Effector CD4-positive, alpha-beta T cell (primary cell): ENCODE measurements at regions not wholly inside any gene's neighbourhood (a gene's known extent, or its start where the extent isn't known, plus 50 kb on each side); places are given as distances from the start of the nearest gene placed in this dataset.
"Not testable (repeated sequence)": the region's sequence is repeated elsewhere in the genome, so short reads cannot be mapped to it uniquely, and the experiment has no call there.

Source experiments
- DNase-seq: peaks from one replicate; pipeline ENCODE4 v3.0.0-alpha.2; 2020

DNA sequence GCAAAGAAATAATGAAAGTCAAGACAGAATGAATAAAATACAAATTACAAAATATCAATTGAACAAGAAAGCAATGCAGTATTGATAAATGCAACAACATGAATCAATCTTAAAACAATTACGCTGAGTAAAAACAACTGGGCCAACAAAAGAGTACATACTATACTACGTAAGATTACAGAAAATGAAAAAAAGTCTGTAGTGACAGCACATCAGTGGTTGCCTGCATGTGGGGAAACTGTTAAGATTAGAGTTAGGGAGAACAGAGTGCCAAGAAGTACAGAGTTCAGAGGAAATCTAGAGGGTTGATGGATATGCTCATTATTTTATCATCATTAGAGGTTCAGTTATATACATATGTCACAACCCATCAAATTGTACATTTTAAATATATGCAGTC is 706.6 kb upstream of the ACO1 start:
- no peak for DNase-seq

DNA sequence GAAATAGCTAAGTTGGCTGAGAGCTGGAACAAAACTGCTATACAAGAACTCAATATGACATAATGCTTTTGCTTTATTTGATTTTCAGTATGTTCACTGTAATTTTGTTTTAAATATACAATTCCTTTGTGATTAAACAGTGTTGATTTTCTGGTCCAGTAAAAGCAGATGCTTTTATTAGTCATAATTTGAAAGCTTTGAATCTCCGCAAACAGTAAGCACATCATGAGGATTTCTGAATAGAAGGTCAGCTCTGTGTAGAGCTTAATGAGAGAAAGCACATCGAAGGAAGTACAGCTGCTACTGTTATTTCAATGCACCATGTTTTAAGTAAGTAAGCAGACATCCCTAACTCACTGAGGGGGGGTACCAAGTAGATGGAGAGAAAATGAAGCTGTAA is 701.3 kb upstream of the ACO1 start:
- no peak for DNase-seq

DNA sequence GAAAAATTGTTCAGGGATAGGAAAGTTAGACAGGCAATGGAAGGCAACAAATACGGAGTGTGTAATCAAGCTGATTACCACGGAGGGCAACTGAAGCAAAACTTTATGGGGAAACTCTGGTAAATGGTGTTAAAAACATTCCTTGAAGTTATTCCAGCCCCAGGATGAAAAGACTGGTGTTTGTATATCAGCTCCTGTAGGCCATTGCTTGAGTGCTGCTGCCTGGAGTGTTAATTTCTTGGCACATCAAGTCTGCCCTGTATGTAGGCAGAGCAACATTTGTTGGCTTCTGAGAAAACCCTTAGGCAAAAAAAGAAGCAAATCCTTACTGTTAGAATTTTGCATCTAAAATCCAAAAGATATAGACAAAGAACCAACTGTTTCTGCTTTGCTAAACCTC is 686.5 kb upstream of the ACO1 start:
- DNase-seq: no peak

DNA sequence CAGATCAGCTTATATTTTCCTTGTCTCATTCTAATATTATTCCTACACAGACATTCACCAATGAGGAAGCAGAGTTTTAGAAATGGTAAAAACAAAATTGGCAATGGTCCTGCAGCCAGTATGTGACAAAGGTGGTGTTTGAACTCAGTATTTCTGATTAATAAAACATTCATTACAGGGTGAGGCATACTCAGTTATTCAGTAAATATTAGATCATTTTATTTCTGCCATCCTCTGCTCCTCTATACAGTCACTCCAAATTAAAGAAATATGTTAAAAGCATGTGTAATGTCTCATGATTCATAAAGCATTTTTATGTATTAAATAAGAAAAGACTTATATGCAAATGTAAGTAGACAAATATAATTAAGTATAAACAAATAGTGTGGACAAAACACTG is 684.6 kb upstream of the ACO1 start:
- DNase-seq: no peak

DNA sequence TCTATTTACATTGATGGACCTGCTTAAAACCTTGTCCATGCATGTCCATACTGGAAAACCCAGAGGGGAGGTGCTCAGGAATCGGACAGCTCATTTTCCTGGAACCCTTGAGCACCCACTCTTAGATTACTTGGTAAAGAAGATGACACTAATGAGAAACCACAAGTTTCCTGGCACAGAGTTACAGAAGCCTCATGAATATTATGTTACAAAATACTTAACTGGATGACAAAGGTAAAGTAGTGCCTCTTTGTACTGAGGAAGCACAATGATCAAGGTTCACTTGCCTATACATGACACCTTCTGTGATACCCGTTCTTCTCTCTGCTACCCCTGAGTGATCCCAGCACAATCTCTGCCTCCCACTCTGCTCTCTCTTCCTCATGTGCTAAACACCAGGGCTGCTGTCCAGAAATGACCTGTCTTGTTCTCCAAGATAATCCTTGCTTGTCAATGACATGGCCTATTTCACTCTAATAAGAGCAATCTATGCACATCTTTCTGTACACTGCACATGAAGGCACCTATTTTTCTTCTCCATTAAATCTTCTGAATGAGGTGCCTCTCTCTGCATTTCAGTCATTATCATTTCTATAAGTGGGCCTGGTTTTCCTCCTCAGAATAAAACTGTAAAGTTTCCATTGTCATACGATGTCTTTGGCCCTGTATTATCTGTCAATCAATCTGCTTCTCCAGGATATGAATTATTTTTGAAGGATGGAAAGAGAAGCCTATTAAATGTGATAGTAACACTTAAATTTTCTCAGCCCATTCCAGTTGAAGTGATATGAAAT is 684.0 kb upstream of the ACO1 start:
- DNase-seq: no peak

DNA sequence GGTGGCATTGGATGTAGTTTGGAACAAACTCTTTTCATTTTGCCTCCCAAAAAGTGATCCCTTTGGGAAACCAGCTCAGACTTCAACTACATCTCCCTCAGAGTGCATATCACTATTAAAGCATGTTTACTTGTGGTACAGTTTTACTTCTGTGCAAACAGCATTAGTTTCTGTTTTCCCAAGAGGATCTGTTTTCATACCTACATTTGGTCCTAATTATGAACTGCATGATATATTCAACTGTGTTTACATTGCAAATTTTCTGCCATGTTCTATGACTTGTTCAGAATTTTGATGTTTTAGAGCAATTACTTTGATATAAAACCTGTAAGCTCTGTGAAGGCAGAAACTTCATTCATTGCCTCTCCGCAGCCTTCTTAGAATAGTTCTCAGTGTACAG is 681.5 kb upstream of the ACO1 start:
- no peak for DNase-seq

DNA sequence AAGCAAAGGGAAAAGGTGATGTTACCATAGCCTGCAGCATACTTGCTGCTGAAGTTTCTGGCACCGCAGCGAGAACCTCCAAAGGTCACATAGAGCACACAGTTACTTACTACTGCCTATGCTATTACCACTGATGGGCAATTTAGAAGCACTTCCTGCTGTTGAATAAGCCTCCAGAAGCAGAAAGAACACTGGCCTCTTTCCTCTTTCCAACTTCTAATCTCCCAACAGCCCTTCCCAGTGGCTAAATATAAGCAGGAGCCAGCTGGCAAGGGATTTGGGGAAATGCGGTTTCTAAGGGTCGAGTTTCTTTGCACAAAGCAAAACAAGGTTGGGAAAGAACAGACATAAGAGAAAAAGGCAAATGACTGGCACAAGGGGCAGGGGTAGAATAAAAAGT is 669.2 kb upstream of the ACO1 start:
- DNase-seq: no peak

DNA sequence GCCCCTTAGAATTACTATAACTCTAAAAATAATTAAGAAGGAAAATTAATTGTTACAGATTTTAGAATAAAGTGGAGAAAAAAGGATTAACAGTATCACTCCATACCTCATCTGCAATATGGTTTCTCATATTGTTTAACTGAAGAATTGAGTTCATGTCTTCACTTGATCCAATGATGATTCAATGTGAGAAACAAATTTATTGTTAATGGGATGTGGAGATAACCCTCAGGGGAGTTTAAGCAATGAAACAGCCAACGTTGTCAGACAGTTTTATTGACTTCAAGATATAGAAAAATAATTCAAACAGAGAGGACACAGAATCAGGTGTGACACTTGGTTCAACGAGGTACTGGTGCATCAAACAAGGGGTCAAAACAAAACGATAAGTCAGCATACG is 665.2 kb upstream of the ACO1 start:
- no peak for DNase-seq

DNA sequence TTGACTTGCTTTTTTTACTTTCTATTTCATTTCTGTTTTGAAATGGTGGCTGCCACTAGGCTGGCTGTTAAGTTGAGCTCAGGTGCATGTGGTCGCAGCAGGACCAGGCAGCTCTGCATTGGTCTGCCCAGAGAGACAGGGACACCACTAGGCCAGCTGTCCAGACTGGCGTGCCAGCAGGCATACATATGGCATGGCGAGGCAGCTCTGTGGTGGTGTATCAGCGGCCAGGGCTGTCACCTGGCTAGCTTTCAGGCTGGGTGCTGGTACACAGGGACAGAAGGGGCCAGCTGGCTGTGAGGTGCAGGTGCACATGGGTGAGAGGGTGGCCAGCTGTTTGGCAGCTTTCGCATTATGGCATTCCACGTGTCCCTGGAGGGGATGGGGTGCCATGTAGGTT is 654.0 kb upstream of the ACO1 start:
- DNase-seq: no peak

DNA sequence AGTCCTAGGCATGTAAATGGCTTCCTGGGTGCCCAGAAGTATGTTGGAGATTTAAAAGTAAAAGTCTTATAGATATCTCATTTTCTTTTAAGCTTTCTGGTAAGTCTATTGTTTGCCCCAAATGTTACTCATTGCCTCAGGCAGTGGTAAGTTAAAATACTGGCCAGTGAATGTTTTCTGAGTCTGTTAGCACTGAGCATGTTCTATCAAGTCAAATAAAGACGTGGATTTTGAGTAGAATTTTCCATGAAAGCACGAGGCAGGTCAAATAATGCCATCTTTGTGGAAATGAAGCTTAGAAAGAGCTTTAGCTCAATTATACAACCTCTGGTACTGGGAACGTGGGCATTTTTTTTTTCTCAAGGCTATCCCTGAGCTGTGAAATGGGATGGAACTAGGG is 651.3 kb upstream of the ACO1 start:
- no peak for DNase-seq

DNA sequence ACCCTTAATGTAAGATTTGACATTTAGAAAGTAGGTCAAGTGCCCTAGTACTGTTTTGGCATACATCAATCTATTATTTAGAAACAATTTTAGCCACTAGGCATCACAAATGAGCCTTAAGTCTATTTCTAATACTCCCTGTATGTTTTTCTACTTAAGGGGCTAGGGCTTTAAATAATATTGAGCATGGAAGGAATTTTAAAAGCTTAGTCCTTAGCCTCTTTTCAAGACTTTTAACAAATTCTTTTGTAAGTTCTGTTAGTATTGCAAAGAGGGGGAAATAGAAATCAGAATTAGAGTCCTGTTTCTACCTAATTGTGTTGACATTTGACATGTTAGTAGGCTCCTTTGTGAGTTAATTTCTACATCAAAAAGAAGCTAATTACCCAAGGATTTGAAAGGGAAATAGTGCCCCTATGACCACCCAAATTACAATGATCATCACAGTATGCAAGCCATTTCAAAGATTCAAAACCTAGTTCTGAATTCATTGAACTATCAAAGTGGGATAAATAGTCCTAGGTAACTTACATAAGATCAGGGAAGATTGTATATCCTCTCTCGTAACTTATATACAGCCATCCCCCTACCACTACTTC is 647.8 kb upstream of the ACO1 start:
- DNase-seq: no peak

DNA sequence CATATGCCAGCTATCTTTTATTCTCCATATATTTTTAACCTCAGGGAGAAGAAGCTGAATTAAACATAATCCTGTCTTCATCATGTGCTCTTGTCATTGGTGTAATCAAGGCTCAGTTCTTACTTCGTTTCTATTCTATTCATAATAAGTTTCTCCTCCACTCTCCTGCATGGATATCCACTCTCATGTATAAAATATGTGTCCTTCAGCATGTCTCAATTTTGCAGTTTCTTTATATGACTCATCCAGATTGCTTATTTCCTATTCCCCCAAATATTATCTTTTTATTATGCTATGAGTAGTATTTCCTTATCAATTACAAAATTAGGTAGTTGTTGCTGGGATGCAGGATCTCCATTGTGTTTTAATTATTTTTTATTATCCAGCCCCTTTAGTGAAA is 643.7 kb upstream of the ACO1 start:
- no peak for DNase-seq

DNA sequence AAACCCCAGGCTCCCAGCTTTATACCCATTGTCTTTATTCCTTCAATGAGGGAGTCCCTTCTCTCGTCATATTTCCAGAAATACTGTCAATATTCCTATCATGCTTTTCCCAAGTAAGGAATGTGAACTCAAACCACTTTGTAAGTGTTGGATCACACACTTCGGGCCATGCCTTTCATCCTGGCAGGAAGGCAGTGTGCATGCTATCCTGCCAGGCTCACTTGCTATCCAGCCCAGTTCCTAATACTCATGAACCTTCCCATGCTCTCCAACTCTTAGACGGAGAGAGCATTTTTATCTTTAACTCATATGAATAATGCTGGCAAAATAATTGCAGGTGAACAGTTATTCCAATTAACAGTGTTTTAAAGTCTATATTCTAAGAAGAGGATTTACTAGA is 639.9 kb upstream of the ACO1 start:
- DNase-seq: no peak

DNA sequence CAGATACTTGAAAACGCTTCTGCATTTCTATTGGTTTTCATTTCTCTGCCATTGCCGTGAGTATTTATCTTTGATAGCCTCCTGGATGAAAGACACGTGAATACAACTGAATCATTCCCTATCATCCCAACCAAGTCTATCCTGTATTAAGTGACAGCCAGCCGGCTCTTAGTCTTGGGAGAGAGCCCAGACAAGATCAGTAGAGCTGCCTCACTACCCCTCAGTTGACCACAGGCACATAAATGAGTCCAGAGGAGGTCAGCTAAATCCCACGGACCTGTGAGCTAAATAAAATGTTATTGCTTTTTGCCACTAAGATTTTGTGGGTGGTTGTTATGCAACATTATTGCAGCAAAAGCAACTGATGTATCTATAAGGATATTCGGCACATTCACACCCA is 639.0 kb upstream of the ACO1 start:
- no peak for DNase-seq

DNA sequence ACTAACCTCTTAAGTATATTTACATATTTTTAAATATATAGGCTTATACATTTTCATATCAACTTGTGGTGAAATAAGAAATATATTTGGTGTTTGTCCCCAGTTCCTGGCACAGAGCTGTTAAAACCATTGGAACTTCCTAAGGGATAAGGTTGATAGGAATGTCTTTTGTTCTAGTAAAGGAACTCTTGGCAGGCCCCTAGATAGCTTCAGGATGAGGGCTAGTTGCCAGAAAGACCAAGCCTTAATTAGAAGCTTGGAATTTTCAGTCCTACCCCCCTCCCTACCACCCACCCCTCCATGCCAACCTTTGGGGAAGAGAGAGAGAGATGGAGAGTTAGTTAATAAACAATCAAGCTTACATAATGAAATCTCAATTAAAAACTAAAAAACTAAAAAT is 638.6 kb upstream of the ACO1 start:
- no peak for DNase-seq

DNA sequence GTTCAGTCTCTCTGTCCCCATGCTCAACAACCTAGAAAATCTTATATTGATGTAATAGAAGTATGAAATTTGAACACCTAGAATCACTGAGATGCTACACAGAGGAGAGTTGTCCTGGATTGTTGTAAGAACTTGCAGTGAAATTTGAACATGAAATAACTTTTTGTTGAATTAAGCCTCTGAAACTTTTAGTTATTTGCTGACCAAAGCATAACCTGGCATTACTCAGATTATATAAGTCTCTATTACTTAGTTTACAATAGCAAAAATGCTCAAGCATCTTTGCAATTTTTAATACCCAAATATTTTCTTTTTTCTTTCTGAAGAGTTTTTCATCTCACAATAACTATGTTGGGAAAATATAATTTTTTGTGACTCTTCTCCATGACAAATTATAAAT is 630.7 kb upstream of the ACO1 start:
- no peak for DNase-seq

DNA sequence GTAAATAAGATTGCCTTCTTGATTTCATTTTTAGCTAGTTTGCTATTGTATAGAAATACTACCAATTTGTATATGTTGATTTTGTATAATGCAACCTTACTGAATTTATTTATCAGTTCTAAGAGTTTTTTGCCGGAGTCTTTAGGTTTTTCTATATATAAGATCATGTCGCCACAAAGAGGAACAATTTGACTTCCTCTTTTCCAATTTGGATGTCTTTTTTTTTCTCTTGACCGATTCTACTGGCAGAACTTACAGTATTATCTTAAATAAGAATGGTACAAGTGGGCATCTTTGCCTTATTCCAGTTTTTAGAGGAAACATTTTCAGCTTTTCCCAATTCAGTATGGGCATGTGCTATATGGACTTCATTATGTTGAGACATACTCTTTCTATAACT is 624.7 kb upstream of the ACO1 start:
- DNase-seq: no peak

DNA sequence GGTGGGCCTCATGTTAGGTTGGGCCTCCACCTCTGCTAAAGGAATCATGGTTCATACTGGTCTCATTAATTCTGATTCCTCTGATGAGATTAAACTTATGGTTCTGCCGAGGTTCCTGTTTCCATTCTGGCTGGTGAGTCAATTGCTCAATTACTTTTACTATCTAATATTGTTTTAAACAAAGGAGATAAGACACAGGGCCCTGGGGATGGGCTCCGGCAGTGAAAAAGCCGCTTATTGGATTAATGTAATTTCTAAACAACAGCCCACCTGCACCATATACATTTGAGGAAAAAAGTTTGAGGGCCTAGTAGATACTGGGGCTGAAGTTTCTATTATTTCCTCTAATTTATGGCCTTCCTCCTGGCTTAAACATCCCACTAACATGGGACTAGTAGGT is 610.4 kb upstream of the ACO1 start:
- DNase-seq: not testable (repeated sequence)

DNA sequence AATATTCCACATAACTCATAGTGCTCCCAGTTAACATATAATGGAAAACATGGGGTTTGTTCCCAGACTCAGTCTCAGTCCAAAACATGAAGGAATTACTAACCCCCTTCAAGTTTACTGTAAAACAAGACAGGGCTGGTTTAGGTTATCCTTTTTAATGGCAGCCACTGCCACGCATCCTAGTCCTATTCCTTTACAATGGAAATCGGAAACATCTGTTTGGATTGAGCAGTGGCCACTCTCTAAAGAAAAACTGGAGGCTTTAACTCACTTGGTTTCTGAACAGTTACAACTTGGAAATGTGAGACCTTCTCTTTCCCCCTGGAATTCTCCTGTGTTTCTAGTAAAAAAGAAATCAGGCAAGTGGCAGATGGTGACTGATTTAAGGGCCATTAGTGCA is 609.9 kb upstream of the ACO1 start:
- no peak for DNase-seq

DNA sequence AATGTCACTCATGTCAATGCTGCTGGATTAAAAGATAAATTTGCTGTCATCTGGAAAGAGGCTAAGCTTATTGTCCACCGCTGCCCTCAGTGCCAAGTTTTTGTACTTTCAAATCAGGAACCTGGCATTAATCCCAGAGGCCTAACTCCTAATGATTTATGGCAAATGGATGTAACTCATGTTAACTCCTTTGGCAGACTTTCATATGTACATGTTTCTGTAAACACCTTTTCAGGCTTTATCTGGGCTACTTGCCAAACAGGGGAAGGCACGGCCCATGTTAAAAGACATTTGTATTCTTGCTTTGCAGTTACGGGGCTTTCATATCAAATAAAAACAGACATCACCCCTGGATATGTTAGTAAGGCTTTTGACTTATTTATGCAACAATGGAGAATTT is 608.0 kb upstream of the ACO1 start:
- no peak for DNase-seq

DNA sequence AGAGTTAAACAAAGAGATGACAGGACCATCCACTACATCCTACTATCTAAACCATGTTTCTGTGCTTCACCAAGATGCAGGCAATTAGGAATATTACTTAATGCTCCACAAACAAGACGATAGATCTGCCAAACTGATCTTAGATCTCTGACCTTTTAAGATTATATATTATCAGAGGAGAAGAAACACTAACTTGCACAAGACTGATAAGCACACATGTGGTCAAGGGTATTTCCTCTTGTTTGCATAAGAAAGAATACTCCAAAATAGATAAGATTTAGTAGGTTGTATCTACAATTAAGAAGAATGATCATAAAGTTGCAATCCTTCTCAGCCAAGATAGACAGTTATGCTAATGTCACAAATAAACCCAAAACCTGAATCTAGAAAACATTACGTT is 601.0 kb upstream of the ACO1 start:
- DNase-seq: no peak

DNA sequence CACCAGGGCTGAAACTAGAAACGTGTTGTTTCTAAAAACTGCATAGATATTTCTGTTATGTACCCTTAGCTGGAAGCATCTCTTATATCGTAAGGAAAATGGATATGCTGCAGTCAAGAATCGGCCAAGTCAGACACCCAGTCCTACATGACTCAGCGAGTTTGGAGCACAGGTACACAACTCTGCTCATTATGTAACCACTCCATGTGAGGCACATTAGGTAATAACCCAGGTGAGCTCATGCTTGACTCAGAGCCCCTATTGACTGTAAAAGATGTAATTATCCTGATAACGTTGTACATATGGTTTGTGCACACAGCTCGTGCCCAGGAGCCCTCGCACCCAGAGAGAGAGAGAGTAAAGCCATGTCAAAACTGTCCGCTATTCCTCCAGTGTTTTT is 593.7 kb upstream of the ACO1 start:
- no peak for DNase-seq

DNA sequence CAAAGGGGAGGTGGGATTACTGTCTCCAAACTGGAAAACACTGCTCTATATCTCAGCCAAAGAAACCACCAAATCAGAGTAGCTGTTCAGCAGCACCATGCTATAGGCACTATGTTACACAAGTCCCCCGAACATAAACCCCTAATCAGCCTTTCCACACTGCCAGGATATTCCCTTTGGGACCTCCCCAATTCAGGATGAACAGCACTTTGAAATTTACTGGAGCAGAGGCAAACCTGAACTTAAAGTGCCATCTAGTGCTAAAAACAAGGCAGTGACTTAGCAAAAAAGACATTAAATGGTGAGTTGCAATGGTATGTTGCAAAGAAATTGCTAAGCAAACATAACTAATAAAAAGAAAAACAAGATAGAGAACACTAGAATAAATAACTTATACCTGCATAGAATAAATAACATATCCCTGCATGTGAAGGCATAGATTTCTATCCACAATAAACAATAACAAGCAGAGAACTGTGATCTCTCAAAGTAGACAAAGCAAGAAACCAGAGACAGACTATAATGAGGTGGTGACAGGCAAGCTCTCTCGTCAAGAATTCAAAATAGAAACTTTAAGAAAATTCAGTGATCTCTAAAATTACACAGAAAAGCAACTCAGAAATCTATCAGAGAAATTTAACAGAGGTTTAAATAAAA is 584.4 kb upstream of the ACO1 start:
- no peak for DNase-seq

DNA sequence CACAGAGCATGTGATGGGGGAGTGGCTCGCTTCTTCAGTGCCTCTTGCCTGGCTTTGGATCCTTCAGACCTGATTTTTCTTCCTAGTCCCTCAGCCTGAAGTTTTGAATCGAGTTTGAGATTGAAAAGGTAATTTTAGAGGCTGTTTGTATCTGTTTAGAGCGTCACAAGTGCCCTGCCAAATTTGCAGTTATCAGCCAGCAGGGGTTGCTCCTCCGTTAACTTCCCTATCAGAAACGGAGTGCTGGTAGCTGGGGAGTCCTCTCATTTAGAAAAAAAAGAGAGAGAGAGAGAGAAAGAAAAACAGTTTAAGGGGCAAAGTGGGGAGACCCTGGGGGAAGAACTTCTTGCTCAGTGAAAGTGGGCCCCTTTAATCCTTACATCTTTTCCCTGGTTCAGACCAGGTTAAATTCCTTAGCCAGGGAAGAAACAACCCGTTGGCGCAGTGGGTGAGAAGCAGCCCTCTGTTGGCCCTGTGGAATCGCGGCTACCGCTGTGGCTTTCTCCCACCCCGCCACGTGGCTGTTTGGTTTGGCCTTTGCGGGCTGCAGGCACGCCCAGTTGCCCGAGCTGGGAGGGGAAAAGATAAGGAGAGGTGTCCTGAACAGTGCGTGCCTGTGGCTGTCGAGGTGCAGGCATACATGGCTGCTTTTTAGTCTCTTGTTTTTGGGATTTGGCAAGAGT is 576.7 kb upstream of the ACO1 start:
- no peak for DNase-seq
